NCI-H526 (cell line): ENCODE measurements at regions not wholly inside any gene's neighbourhood (a gene's known extent, or its start where the extent isn't known, plus 50 kb on each side); places are given as distances from the start of the nearest gene placed in this dataset.
A peak's percentile ranks its signal among the peaks of the same experiment; 100 is the strongest.

Experiments
- DNase-seq, 2 experiments: peaks; one replicate each; lab custom pipeline; 2025; lab: John Stamatoyannopoulos, UW

DNA sequence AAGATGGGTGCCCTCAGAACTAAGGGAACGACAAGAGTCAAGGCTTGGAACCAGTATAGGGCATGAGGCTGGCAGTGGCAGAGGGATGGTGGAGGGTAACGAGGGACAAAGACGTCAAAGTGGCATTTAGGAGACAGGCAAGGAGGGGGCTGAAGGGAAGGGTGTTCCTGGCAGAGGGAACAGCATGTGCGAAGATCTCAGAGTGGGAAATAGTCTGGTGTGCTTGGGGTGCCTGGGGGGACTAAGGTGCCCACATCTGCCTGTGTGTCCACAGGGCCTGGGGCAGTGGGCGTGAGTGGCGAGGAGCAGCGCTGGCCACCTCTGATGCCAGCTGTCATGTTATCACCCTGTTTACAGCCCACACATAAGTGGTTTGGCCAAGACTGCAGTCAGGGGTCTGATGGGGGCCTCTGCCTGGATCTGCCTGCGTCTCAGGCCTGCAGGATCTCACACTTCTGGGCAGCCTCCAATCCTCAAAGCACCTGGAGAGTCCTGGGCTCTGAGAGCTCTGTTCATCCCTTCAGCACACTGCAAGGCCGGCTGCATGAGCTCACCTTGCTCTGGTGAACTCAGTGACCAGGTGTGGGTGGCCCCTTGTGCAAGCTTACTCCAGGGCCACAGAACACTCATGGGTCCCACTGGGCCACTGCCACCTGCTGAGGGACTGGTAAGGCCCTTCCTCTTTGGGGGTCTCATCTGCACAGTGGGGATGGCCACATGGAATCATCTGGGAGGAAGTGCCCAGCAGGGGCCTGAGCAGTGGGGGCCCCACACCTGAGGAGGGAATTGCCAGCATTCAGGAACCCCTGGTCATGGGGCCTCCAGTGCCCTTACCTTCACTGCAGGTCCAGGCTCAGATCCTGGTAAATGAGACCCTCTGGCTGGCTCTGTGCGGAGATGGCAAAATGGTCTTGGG lies 89.7 kb upstream of the SHISAL1 start:
- no peak for DNase-seq

DNA sequence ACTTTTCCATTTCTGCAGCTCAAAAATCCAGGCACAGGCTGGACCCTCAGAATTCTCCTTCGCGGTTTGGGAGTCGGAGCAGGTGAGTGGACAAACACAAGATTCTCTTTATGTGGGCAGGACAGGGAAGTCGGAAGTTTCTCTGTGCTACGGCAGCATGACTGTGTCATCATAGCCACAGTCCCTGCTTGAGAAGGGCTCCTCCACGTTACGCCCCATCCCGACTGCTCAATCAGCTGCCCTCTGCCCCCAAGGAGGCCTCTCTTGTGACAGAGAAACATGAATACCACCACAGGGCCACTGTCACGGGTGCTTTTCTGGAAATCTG lies 89.0 kb upstream of the SHISAL1 start:
- DNase-seq, result no peak

DNA sequence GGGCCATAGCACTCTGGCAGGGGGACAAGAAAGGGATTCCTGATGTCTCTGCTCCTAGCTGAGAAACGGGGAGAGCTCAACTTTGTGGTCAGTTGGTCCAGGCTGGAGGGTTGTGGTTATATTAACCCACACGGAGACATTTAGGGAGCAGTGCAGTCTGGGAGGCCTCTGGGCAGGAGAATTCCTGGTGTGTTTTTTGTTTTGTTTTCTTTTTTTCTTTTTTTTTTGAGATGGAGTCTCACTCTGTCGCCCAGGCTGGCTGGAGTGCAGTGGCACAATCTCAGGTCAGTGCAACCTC lies 88.0 kb upstream of the SHISAL1 start:
- no peak for DNase-seq

DNA sequence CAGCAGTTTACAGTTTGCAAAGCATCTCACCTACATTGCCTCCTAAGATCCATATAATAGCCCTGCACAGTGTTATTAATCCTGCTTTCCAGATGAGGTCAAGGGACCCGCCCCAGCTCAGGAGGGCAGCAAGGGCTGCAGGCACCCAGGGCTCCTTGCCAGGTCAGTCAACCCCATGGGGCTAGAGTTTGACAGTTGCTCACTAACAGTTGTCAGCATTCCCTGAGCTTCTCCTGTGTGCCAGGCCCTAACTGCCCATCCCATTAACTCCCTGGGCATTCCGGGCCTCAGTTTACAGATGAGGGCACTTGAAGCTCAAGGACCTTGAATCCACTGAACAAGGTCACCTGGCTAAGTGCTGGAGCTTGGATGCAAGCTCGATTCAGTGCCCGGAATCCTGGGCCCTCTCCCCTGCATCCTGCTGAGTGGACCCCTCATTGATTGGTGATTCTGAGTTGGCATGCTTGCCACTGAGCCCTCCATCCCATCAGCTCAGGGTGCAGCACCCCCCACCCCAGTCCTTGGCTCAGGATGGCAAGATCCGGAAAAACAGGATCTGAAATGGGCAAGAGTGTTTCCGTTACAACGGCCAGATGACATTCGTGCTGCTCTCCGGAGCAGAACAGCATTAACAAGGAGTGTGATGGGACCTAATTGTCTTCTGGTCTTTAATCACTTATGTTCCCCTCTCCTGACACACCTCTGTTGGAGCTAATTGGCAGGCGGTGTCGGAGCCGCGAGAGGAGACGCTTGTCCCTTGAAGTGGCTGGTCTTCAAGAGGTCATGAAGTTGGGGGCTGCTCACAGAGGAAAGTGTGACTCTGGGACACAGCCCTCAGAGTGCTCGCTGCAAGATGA lies 87.4 kb upstream of the SHISAL1 start:
- no peak for DNase-seq

DNA sequence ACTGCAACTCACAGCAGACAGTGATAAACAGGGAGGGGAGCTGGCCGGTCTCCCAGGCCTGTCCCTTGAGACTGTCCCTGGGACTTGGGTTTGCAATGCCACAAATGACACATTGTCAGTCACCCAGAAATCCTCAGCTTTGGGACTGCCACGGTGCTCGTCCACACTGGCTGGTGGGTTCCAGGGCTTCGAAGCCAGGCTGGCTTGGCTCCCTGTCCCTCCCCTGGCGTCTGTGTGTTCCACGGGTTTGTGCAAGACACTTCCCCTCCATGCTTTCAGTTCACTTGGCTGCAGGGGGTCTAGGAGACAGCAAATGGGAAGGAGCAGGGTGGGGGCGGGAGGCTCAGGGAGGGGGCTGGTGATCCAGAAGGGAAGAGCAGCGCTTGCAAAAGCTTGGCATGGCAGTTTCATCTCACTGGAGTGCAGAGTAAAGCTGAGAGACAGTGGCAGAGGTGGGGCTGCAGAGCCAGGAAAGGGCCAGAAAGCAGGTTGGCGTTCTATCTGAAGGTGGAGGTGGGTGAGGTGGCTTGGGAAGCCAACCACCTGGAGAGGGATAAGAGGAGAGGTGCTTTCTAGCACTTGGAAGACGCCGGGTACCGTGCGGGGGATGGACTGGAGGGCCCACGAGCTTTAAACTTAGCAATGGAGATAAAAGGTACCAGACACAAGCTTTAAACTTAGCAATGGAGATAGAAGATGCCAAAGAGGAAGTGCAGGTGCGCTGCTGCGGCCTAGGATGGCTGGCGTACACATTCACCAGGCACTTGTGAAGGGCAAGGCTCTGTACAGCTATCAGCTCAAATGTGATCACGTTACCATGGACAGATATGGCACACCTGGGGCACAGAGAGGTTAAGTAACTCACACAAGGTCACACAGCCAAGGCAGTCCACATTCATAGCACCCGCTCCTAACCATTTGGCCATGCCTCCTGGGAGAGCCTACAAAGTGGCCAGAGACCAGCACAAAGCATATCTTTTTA lies 86.4 kb upstream of the SHISAL1 start:
- no peak for DNase-seq

DNA sequence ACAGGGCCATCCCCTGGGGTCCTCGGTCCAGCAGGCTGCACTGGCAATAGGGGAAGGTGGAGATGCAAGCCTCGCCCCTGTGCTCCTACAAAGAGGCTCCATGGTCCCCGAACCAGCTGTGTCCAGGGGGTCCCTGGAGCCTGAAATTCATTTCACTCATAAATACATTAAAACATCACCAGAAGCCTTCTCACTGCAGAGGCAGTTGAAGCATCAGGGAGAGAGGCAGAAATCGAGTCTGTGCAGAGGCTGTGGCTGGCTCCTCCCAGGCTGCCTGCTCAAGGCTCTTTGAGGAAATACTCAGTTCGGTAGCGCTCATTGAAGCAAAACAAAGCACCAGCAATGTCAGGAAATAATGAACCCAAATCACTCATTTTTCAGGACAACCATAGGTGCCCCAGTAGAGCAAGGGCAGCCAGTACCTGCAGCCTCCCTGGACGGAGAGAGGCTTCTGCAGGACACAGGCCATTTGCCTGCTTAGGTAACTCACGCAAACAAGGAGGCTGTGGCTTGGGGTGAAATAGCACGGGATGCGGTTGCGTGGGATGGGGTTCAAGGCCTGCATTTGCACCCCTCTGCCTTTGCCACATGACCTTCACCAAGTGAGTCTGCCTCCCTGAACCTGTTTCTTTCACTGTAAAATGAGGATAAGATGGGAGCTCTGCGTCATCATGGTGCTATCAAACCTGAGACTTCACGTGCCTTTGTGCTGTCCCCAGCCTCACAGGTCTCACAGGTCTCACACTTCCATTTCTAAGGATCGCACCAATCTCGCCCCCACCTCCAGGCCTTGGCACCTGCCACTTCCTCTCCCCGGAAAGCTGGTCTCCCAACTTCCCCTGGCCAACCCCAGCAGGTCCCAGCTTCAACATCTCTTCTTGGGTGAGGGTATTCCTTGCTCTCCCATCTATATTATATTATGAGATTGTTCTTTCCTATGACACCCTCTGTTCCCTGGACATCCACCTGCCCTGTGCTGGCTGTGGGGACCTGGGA lies 84.3 kb upstream of the SHISAL1 start:
- DNase-seq, result no peak

DNA sequence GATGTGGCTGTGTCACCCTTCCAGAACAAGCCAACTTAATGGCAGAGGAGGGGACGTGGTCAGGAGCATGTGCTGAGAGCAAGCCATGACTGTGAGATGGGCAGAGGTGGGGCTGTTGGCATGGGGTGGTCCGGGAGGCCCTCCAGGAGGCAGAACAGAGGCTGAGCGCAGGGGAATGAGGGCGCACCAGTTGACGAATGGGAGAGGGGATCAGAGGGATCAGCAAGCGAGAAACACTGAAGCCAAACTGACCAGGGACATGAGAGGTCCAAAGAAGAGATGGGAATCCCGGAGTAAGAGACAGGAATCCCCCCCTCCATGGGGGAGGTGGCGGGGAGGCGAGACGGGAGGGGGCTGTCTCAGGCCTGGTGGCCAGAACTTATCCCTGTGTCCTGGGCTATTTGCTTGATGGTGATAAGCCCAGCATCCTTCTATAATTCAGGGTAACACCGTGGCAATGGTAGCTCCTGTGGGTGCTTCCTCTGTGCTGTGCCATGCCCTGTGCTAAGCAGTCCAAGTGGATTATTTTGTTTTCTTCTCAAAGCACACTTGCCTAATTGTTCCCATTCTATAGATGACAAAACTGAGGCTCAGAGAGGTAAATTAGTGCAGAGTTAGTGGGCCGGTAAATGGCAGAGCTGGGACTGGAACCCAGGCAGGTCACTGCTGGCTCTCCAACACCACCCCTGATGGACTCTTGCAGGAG lies 83.4 kb upstream of the SHISAL1 start:
- no peak for DNase-seq

DNA sequence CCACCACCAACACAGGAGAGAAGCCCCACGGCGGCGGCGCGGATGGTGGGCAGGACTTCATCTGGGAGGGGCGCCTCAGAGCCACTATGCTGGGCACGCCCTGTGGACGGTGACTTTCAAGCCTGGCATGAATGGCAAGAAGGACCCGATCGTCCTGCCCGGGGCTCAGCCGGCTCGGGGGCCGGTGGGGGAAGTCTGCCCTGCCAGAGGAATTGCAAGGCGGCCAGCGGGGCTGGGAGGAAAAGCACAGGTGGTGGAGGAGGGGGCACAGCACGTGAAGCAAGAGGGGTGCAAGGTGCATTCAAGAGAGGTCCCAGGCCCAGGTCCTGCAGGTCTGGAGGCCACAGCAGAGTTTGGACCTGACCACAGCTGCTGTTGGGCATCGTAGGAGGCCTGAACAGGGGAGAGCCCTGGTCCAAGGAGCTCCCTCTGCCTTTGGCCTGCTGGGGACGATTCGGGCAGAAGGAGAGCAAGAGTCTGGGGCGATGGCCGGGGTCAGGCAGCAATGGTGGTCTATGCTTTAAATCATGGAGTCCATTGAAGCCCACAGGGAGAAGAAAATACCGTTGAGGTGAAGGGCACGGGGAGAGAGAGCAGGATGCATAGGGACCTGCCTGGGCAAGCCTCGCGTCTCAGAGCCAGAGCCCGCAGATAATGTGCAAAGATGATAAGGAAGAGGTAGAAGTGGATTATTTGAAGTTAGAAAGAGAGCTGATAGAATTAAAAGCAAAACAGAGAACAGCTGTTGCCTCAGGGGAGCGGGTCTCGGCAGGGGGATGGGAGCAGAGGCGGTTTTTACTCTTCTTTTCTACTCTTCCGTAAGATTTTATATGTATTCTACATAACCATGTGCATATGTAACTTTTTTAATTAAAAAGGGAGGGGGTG lies 82.6 kb upstream of the SHISAL1 start:
- DNase-seq, result no peak

DNA sequence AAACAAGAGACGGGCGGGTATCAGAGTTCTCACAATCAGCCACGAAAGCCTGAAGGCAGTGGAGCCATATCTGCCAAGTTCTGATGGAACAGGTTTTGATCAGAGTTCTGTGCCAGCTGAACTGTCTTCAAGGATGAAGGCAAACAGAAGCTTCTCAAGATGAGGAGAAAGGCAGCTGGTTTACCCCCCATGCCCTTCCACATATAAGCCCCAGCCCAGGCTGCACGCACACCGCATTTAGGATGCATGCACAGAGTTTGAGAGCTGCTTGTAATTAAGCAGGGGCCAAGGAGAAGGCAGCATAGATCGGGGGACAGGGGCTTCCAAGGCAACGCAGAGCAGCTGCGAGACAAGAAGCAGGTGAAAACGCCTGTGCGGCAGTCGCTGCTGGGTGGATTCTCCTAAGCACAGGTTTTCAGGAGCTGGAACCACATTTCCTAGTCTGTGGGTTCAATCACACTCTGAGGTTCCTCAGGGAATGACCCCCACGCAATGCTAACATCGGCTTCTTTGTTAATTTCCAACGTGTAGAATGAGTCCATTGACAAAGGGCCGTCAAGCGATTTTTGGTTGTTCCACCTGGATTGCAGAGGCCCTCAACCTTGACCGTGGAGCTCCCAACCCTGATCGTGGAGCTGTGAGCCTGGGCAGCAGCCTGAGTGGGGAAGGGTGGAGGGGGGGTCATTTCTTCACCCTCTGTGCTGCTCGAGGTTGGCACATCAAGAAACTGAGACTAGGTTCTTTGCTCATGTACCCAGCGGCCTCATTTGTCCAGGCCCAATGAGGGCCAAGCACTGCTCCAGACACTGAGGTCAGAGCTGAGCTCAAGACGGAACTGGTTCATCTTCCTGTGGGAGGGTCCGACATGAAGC lies 81.7 kb upstream of the SHISAL1 start:
- DNase-seq, result no peak

DNA sequence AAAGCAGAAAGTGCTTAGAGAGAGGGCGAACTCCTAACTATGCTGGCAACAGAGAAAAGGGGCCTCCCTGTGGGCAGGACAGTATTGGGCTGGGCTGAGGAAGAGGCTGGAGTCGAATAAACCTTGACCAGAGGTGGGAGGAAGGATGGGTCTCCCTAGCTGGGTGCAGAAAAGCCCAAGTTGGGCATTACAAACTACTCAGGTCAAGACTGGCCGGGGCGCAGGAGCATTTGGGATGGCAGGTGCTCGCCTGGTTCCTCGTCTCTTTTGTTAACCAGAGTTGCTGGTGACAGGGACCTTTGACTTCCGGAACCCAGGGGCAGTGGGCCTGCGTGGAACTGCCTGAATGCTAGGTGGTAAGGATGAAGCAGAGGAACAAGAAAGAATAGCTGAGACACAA lies 80.3 kb upstream of the SHISAL1 start:
- DNase-seq, result no peak

DNA sequence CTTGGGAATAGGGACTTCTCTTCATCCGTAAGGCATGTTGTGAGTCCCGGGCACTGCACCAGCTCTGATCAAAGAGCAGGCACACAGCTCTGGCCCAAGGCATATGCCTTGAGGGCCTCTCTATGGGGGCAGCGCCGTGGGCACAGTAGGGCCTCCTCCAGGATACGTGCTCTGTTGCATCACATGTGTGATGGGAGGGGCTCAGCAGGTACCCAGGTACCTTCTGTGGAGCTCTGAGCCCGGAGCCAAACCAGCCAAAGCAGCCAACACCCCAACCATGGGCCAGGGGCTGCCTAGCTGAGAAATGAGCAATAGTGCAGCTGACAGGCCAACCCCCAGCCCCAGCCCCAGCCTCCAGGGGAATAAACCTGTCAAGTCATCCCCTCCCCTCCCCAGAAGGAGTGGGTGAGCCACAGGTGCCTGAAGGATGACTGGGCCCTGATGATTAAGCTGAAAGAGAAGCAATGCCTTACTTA lies 79.7 kb upstream of the SHISAL1 start:
- DNase-seq, result no peak

DNA sequence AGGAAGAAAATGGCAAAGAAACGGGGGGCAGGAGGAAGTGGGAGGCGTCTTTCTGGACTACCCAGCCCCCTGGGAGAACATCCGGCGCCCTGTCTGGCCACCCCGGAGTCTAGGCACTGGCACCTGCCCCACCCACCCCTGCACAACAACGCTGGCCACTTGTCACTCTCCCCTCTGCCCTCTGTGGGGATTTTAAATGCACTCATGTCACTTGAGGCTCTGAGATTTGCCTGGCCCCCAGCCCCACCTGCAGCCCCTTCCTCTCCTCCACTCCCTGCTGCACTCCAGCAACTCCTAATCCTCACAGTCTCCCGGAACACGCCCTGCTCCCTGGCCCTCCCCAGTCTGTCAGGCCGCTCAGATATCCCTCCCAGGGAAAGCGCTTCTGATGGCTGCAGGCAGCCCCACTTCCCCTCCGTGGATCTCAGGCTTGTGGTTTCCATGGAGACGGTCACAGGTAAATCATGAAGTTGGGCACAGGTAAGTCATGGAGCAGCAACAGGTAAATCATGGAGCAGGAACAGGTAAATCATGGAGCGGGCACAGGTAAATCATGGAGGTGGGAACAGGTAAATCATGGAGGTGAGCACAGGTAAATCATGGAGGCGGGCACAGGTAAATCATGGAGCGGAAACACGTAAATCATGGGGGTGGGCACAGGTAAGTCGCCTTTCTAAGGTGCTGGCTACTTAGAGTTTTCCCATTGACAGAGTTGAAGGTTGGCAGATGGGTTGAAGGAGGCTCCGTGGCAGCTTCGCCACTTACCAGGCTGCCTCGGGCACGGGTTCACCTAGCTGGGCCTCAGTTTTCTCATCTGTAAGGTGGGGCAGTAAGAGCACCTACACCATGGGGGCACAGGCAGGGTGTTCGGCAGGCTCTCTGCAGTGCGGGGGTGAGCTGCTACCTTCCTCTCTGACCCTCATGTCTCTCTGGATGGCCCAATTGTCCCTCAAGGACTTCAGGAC lies 79.0 kb upstream of the SHISAL1 start:
- DNase-seq, result peak; percentile 70 to 80

DNA sequence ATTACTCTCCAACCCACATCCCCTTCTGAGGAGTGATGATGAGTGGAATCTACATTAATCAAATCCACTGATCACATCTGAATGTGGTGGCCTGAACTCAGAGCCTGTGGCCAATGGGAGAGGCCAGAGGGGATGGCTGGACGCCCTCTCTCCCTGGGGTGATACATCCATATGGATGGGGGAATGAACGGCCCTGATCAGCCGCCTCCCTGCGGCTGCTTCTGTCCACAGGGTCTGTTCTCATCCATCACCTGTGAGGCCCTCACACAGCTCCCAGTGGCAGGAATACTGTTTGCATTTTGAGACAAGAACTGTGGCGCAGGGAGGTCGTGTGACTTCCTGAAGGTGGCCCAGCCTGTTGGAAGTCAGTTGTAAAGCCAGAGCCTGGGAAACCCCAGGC lies 78.3 kb upstream of the SHISAL1 start:
- peak in 1 of 2 experiments; percentile 20 for DNase-seq

DNA sequence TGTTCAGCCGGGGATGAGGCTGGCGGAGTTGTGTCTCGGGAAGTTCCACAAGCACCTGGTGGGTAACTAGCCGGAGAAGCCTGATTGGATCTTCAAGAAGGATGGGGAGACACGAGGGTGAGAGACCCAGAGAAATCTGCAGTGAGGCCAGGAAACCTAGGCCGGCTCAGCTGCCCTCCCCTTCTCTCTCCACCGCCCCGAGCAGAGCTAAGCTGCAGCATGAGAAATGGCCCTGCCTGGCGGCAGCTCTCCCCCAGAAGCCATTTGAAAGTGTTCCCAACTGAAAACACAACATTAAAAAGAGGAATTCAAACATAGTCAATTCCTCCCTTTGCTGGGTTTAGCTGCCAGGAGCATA lies 77.8 kb upstream of the SHISAL1 start:
- DNase-seq, result no peak

DNA sequence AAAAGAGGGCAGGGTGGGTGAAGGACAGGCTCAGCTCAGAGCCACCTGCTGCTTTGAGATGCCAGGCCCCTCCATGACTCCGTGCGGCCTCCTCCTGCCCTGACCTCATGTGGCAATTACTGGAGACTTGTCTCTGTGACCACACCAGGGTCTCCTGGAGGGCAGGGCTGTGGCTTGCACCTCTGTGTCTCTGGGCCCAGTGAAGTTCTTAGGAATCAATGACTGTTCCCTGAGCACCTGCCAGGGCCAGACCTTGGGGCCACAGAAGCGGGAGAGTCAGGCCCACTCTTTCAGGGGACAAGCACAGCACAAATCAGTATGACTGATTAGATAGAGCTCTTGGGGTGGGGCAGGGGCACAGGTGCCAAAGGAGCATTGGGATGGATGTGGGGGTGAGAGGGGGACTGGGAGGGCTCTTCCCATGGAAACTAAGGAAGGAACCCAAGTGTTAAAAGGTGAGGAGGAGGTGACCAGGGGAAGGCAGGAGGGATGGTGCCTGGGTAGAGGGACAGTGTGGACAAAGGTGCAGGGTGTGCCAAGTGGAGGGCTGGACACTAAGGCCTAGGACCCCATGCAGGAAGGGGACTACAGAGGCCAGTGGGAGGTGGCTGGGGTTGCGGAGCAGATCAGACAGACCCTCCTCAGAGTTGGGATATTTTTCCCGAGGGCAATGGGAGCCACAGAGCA lies 77.3 kb upstream of the SHISAL1 start:
- no peak for DNase-seq

DNA sequence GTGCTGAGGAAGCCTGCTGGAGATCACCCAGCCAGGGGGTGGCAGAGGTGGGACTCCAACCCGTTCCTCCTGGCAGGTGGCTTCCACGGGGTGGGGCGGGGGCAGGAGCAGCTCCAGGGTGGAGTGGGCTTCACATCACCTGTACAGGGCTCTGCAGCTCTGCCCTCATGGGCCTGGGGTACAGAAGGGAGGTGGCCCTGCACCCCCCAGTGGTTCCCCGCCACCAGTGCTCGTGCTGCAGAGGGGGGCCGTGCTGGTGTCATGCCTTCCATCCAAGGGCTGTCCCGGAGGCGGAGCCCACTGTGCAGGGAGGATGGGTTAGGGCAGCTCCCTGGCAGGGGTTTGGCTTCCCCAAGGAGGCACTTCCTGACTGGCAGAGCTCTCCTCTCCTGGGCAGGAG lies 76.4 kb upstream of the SHISAL1 start:
- DNase-seq, result no peak
